OCI-LY3 (cell line): ENCODE measurements at regions not wholly inside any gene's neighbourhood (a gene's known extent, or its start where the extent isn't known, plus 50 kb on each side); places are given as distances from the start of the nearest gene placed in this dataset.

Experiments used
- H2AFZ ChIP-seq: fragments of 200-600, 300-600 bp; shearing (Covaris generic); 2 replicates; pipeline ENCODE4 v1.6.0; 2014; ENCODE audit warnings: antibody characterized with exemption, low read depth, low read length
- H3K27ac ChIP-seq: fragments of 200-600, 300-600 bp; sonication (generic); 2 replicates; pipeline ENCODE4 v1.5.1; 2014; ENCODE audit warnings: mild to moderate bottlenecking, low read length, moderate library complexity, mixed read lengths
- H3K27me3 ChIP-seq: fragments of 200-600, 300-600 bp; sonication (generic); 2 replicates; pipeline ENCODE4 v1.6.1; 2014; ENCODE audit warnings: low read depth, low read length, mixed read lengths
- H3K36me3 ChIP-seq: fragments of 200-600, 300-600 bp; sonication (generic); replicated peaks from 2 replicates; pipeline ENCODE3; 2014; ENCODE audit warnings: low read depth, low read length, mixed read lengths
- H3K4me1 ChIP-seq: fragments of 300-600, 200-600 bp; sonication (generic); 2 replicates; pipeline ENCODE4 v1.6.1; 2014; ENCODE audit warnings: low read length, mixed read lengths
- H3K4me2 ChIP-seq: fragments of 200-600, 300-600 bp; sonication (generic); 2 replicates; pipeline ENCODE4 v1.6.1; 2014; ENCODE audit warnings: low read length, mixed read lengths
- H3K4me3 ChIP-seq: fragments of 300-600, 200-600 bp; sonication (generic); 2 replicates; pipeline ENCODE4 v1.5.1; 2014; ENCODE audit warnings: antibody characterized with exemption, mild to moderate bottlenecking, low read length, moderate library complexity
- H3K79me2 ChIP-seq: fragments of 300-600, 200-600 bp; shearing (Covaris generic); 2 replicates; pipeline ENCODE4 v1.6.1; 2014; ENCODE audit warnings: mild to moderate bottlenecking, low read length, mixed read lengths
- H3K9ac ChIP-seq: fragments of 300-600, 200-600 bp; shearing (Covaris generic); 2 replicates; pipeline ENCODE4 v1.6.0; 2014; ENCODE audit warnings: mild to moderate bottlenecking, low read length, moderate library complexity
- H3K9me3 ChIP-seq: fragments of 200-600, 300-600 bp; shearing (Covaris generic); 2 replicates; pipeline ENCODE4 v1.6.1; 2014; ENCODE audit warnings: low read length, mixed read lengths; ENCODE audit not compliant: insufficient read depth
- H4K20me1 ChIP-seq: fragments of 200-600, 300-600 bp; sonication (generic); 2 replicates; pipeline ENCODE4 v1.6.1; 2016; ENCODE audit warnings: low read length, mixed read lengths; ENCODE audit not compliant: insufficient read depth
- EZH2phosphoT487 ChIP-seq: fragments of 200-600 bp; shearing (Covaris generic); IDR thresholded peaks from 2 replicates; pipeline ENCODE4 v1.6.1; 2018; ENCODE audit warnings: antibody characterized with exemption, mixed run types, low read depth
- TF ChIP-seq, protein P1 (sequence below): fragments of 200-600, 300-600 bp; sonication (generic); IDR thresholded peaks from 2 replicates; pipeline ENCODE4 v1.5.1; 2014; ENCODE audit warnings: antibody characterized with exemption, low read length, low read depth

DNA sequence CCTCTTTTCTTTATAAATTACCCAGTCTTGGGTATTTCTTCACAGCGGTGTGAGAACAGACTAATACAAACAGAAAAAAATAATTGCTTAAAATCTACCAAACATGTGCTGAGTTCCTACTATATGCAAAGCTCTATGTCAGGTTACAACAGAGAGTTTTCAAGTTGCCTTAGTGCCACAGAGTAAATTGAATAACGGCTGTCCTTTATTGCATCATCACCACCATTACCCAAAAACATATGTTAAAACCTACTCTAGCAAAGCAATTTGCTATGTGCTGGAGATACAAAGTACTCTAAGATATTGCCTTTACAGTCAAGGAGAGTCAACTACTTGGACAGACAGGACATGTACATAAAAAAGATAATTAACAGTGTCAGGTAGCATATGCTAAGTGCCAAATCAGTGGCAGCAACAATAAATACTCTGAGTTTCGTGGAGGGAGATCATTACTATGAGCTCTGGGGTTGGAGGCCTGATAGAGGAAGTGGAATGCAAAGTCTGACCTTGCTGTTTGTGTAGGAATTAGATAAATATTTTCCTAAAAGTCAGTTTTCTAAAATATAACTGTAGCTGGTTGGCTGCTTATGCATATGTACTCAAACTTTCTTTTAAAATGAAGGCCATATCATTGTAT is 1058.7 kb upstream of the WWC1 start:
- H3K4me2 ChIP-seq = no peak overlapping the region
- no peak for TF ChIP-seq EZH2phosphoT487
- TF ChIP-seq, protein P1, sequence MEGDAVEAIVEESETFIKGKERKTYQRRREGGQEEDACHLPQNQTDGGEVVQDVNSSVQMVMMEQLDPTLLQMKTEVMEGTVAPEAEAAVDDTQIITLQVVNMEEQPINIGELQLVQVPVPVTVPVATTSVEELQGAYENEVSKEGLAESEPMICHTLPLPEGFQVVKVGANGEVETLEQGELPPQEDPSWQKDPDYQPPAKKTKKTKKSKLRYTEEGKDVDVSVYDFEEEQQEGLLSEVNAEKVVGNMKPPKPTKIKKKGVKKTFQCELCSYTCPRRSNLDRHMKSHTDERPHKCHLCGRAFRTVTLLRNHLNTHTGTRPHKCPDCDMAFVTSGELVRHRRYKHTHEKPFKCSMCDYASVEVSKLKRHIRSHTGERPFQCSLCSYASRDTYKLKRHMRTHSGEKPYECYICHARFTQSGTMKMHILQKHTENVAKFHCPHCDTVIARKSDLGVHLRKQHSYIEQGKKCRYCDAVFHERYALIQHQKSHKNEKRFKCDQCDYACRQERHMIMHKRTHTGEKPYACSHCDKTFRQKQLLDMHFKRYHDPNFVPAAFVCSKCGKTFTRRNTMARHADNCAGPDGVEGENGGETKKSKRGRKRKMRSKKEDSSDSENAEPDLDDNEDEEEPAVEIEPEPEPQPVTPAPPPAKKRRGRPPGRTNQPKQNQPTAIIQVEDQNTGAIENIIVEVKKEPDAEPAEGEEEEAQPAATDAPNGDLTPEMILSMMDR = no peak
- no peak overlapping the region for H3K4me3 ChIP-seq
- H3K27me3 ChIP-seq = no peaks in the 10 kb centered on the region
- no peak overlapping the region for H3K9ac ChIP-seq
- no peak overlapping the region for H2AFZ ChIP-seq
- H3K27ac ChIP-seq = no peak overlapping the region
- no peaks in the 10 kb centered on the region for H3K36me3 ChIP-seq
- H4K20me1 ChIP-seq = no peaks in the 10 kb centered on the region
- H3K9me3 ChIP-seq = no peaks in the 10 kb centered on the region
- H3K4me1 ChIP-seq = no peaks in the 10 kb centered on the region
- H3K79me2 ChIP-seq = no peaks in the 10 kb centered on the region

DNA sequence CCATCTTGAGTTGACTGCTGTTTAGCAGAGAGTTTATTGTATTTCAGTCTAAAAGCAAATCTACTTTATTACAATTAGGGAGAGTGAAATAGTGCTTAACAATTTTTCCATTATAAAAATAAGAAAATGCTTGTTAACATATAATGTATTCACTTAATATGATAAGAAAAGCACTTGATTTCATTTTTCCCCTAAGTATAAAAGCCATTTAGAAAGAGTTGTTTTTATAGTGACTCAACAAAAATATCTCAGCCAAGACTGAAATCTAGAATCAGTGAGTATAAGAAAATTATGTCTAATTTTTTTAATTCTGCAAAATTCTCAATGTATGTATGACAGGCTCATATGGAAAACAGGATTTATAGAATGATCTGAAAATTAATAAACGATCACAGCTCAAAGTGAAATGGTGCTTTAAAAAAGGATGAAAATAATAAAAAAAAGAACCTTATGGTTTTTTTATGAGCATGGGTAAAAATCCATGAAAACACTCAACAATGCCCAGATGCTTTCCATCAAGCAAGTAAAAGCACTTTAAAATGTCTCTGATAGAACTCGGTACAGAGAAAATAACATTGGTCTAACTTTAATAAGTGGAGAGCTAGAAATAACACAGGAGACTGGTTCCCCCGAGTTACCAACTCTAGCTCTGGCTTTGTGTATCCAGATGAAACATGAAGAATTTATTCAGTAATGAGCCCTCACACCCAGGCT is 1057.8 kb upstream of the WWC1 start:
- Histone ChIP-seq H3K9me3 (no peaks in the 10 kb centered on the region), H3K4me2 (no peak overlapping the region)

DNA sequence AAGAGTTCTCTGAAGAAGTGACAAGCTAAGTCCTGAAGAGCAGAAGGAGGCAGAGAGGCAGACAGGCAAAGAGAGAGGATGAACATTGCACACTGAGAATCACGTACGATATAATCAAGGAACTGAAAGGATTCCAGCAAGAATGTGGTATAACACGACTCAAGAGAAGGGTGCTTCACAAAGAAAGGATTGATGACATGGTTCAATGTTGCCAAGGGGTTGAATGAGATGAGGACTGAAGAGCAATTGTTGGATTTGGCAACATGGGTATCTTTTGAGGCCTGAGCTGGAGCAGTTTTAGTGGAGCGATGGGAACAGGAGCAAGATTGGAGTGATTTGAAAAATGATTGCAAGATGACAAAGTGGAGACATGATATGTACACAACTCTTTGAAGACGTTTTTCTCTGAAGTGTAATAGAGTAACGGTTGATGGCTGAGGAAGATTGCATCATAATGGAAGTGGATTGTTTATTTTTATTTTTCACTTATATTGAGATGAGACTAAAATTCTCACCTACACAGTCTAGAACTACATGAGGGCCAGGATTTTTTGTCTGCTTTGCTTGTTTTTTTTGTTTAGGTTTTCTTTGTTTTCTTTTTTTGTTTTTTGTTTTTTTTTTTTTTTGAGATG is 1049.9 kb upstream of the WWC1 start:
- H3K27ac ChIP-seq = no peak overlapping the region
- H3K4me1 ChIP-seq = no peaks in the 10 kb centered on the region
- no peak overlapping the region for H3K4me2 ChIP-seq
- no peaks in the 10 kb centered on the region for H3K36me3 ChIP-seq
- H3K9me3 ChIP-seq = no peaks in the 10 kb centered on the region
- TF ChIP-seq, protein P1 = no peak
- TF ChIP-seq EZH2phosphoT487 = no peak
- H3K27me3 ChIP-seq = no peaks in the 10 kb centered on the region
- no peak overlapping the region for H3K9ac ChIP-seq
- H3K4me3 ChIP-seq = no peak overlapping the region
- no peak overlapping the region for H2AFZ ChIP-seq
- H4K20me1 ChIP-seq = no peaks in the 10 kb centered on the region
- no peaks in the 10 kb centered on the region for H3K79me2 ChIP-seq

More for the DNA sequence above, 1057.8 kb upstream of the WWC1 start:
- Histone ChIP-seq H4K20me1 (no peaks in the 10 kb centered on the region), H3K27me3 (no peaks in the 10 kb centered on the region), H3K27ac (no peak overlapping the region), H3K4me1 (no peaks in the 10 kb centered on the region), H2AFZ (no peak overlapping the region), H3K79me2 (no peaks in the 10 kb centered on the region), H3K9ac (no peak overlapping the region), H3K4me3 (no peak overlapping the region), H3K36me3 (no peaks in the 10 kb centered on the region)
- TF ChIP-seq EZH2phosphoT487 = no peak
- TF ChIP-seq, protein P1 = no peak

DNA sequence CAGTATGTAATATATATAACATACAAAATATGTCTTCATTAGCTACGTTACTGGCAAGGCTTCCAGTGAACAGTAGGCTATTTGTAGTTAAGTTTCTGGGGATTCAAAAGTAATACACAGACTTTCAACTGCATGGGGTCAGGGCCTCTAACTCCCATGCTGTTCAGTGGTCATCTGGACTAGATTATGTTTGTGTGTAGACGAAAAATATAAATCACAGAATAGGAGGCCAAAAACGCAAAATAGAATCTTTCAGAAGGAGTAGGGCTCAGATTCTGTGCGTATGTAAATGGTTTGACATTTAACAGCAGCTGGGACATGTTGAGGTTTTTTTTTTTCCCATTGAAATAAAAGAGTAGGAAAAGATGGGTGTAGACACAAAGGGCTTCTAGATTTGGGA is 1048.7 kb upstream of the WWC1 start:
- H3K36me3 ChIP-seq = no peaks in the 10 kb centered on the region
- H3K27ac ChIP-seq = no peak overlapping the region
- H3K4me3 ChIP-seq = no peak overlapping the region
- no peak overlapping the region for H2AFZ ChIP-seq
- H3K27me3 ChIP-seq = no peaks in the 10 kb centered on the region
- H3K4me2 ChIP-seq = no peak overlapping the region
- H4K20me1 ChIP-seq = no peaks in the 10 kb centered on the region
- no peaks in the 10 kb centered on the region for H3K4me1 ChIP-seq
- H3K9me3 ChIP-seq = no peaks in the 10 kb centered on the region
- no peak for TF ChIP-seq EZH2phosphoT487
- TF ChIP-seq, protein P1 = no peak
- H3K9ac ChIP-seq = no peak overlapping the region
- H3K79me2 ChIP-seq = no peaks in the 10 kb centered on the region
